ENCODE measurements at regions not wholly inside any gene's neighbourhood (a gene's known extent, or its start where the extent isn't known, plus 50 kb on each side); places are given as distances from the start of the nearest gene placed in this dataset.

GRCh38 chr2:155332016-155332415 is 633.5 kb downstream of the KCNJ3 start:
- DNase-seq: no peak
- no peak overlapping the region for H3K27ac Mint-ChIP-seq
- H3K9me3 Mint-ChIP-seq: peaks cover 0 to 7% (median 3%) of the 10 kb centered on the region in 7 donors
- H3K4me1 Mint-ChIP-seq: no peaks in the 10 kb centered on the region
- no peaks in the 10 kb centered on the region for H3K36me3 Mint-ChIP-seq
- H3K4me3 Mint-ChIP-seq: no peak overlapping the region
- no peaks in the 10 kb centered on the region for H3K27me3 Mint-ChIP-seq
- no peak for ATAC-seq (ENCODE audit: low read depth in 2 of 2)

- Mint-ChIP-seq H3K4me1 (no peaks in the 10 kb centered on the region), H3K27ac (no peak overlapping the region), H3K36me3 (no peaks in the 10 kb centered on the region), H3K4me3 (no peak overlapping the region), H3K27me3 (no peaks in the 10 kb centered on the region), H3K9me3 (no peaks in the 10 kb centered on the region)
- DNase-seq (no peak), ATAC-seq (ENCODE audit: low read depth in 2 of 2) (no peak)
These were observed 621.7 kb downstream of the KCNJ3 start for GRCh38 chr2:155320236-155320635.

GRCh38 chr2:155318710-155319109 is 620.2 kb downstream of the KCNJ3 start:
- ATAC-seq (ENCODE audit: low read depth in 2 of 2): no peak
- H3K27me3 Mint-ChIP-seq: no peaks in the 10 kb centered on the region
- H3K9me3 Mint-ChIP-seq: no peaks in the 10 kb centered on the region
- H3K4me3 Mint-ChIP-seq: no peak overlapping the region
- H3K4me1 Mint-ChIP-seq: no peaks in the 10 kb centered on the region
- DNase-seq: no peak
- no peak overlapping the region for H3K27ac Mint-ChIP-seq
- no peaks in the 10 kb centered on the region for H3K36me3 Mint-ChIP-seq

- Mint-ChIP-seq H3K4me3 (no peak overlapping the region), H3K27ac (no peak overlapping the region), H3K9me3 (no peaks in the 10 kb centered on the region), H3K36me3 (no peaks in the 10 kb centered on the region), H3K4me1 (no peaks in the 10 kb centered on the region), H3K27me3 (no peaks in the 10 kb centered on the region)
- ATAC-seq (ENCODE audit: low read depth in 2 of 2) (no peak), DNase-seq (no peak)
These were observed 617.3 kb downstream of the KCNJ3 start for GRCh38 chr2:155315768-155316167.

- H3K4me3 Mint-ChIP-seq: no peak overlapping the region
- no peak overlapping the region for H3K27ac Mint-ChIP-seq
- H3K9me3 Mint-ChIP-seq: no peaks in the 10 kb centered on the region
These were observed 612.1 kb downstream of the KCNJ3 start for GRCh38 chr2:155310589-155310988.

GRCh38 chr2:155309483-155309882 is 611.0 kb downstream of the KCNJ3 start:
- no peak overlapping the region for H3K27ac Mint-ChIP-seq
- H3K9me3 Mint-ChIP-seq: no peaks in the 10 kb centered on the region
- no peaks in the 10 kb centered on the region for H3K36me3 Mint-ChIP-seq
- H3K4me1 Mint-ChIP-seq: no peaks in the 10 kb centered on the region
- H3K4me3 Mint-ChIP-seq: no peak overlapping the region
- ATAC-seq (ENCODE audit: low read depth in 2 of 2) (no peak), DNase-seq (no peak)
- no peaks in the 10 kb centered on the region for H3K27me3 Mint-ChIP-seq

More at GRCh38 chr2:155310589-155310988, 612.1 kb downstream of the KCNJ3 start:
- ATAC-seq (ENCODE audit: low read depth in 2 of 2): no peak
- no peaks in the 10 kb centered on the region for H3K36me3 Mint-ChIP-seq
- no peak for DNase-seq
- no peaks in the 10 kb centered on the region for H3K27me3 Mint-ChIP-seq
- no peaks in the 10 kb centered on the region for H3K4me1 Mint-ChIP-seq

GRCh38 chr2:155308367-155309009 is 610.0 kb downstream of the KCNJ3 start:
- Mint-ChIP-seq H3K4me1 (no peaks in the 10 kb centered on the region), H3K27ac (no peak overlapping the region), H3K4me3 (no peak overlapping the region), H3K36me3 (no peaks in the 10 kb centered on the region), H3K9me3 (no peaks in the 10 kb centered on the region), H3K27me3 (no peaks in the 10 kb centered on the region)
- DNase-seq: no peak
- no peak for ATAC-seq (ENCODE audit: low read depth in 2 of 2)

GRCh38 chr2:155301221-155301620 is 602.7 kb downstream of the KCNJ3 start:
- Mint-ChIP-seq H3K9me3 (peaks cover 0 to 1% (median 0%) of the 10 kb centered on the region in 7 donors), H3K4me3 (no peak overlapping the region)
- no peak for ATAC-seq (ENCODE audit: low read depth in 2 of 2)

GRCh38 chr2:155298001-155298400 is 599.5 kb downstream of the KCNJ3 start:
- H3K9me3 Mint-ChIP-seq: peaks cover 0 to 2% (median 0%) of the 10 kb centered on the region in 7 donors
- DNase-seq (no peak), ATAC-seq (ENCODE audit: low read depth in 2 of 2) (no peak)
- H3K36me3 Mint-ChIP-seq: no peaks in the 10 kb centered on the region
- H3K4me1 Mint-ChIP-seq: no peaks in the 10 kb centered on the region
- H3K27ac Mint-ChIP-seq: no peak overlapping the region
- no peak overlapping the region for H3K4me3 Mint-ChIP-seq
- no peaks in the 10 kb centered on the region for H3K27me3 Mint-ChIP-seq

More at GRCh38 chr2:155301221-155301620, 602.7 kb downstream of the KCNJ3 start:
- H3K27ac Mint-ChIP-seq: no peak overlapping the region
- H3K27me3 Mint-ChIP-seq: no peaks in the 10 kb centered on the region
- H3K36me3 Mint-ChIP-seq: no peaks in the 10 kb centered on the region
- no peak for DNase-seq
- H3K4me1 Mint-ChIP-seq: no peaks in the 10 kb centered on the region

GRCh38 chr2:155294358-155294757 is 595.9 kb downstream of the KCNJ3 start:
- Mint-ChIP-seq H3K4me3 (no peak overlapping the region), H3K4me1 (no peaks in the 10 kb centered on the region), H3K9me3 (peaks cover 0 to 12% (median 0%) of the 10 kb centered on the region in 7 donors), H3K36me3 (no peaks in the 10 kb centered on the region), H3K27me3 (no peaks in the 10 kb centered on the region), H3K27ac (no peak overlapping the region)
- no peak for ATAC-seq (ENCODE audit: low read depth in 2 of 2)
- DNase-seq: no peak

- no peak overlapping the region for H3K4me3 Mint-ChIP-seq
- ATAC-seq (ENCODE audit: low read depth in 2 of 2) (no peak), DNase-seq (no peak)
- H3K36me3 Mint-ChIP-seq: no peaks in the 10 kb centered on the region
- no peaks in the 10 kb centered on the region for H3K27me3 Mint-ChIP-seq
- no peaks in the 10 kb centered on the region for H3K4me1 Mint-ChIP-seq
- H3K27ac Mint-ChIP-seq: no peak overlapping the region
- H3K9me3 Mint-ChIP-seq: peaks cover 0 to 5% (median 0%) of the 10 kb centered on the region in 7 donors
These were observed 583.4 kb downstream of the KCNJ3 start for GRCh38 chr2:155281907-155282306.

GRCh38 chr2:155273323-155273722 is 574.8 kb downstream of the KCNJ3 start:
- Mint-ChIP-seq H3K27me3 (no peaks in the 10 kb centered on the region), H3K27ac (peak overlapping the region in 1 of 6 donors; percentile 55), H3K36me3 (no peaks in the 10 kb centered on the region), H3K4me1 (no peaks in the 10 kb centered on the region), H3K4me3 (no peak overlapping the region), H3K9me3 (peaks cover 0 to 6% (median 3%) of the 10 kb centered on the region in 7 donors)
- ATAC-seq (ENCODE audit: low read depth in 2 of 2) (no peak), DNase-seq (no peak)

GRCh38 chr2:155266583-155266982 is 568.1 kb downstream of the KCNJ3 start:
- H3K4me1 Mint-ChIP-seq: no peaks in the 10 kb centered on the region
- H3K27ac Mint-ChIP-seq: no peak overlapping the region
- no peaks in the 10 kb centered on the region for H3K36me3 Mint-ChIP-seq
- H3K4me3 Mint-ChIP-seq: no peak overlapping the region
- DNase-seq (no peak), ATAC-seq (ENCODE audit: low read depth in 2 of 2) (no peak)
- peaks cover 0 to 5% (median 4%) of the 10 kb centered on the region in 7 donors for H3K9me3 Mint-ChIP-seq
- H3K27me3 Mint-ChIP-seq: no peaks in the 10 kb centered on the region

GRCh38 chr2:155266109-155266508 is 567.6 kb downstream of the KCNJ3 start:
- H3K27ac Mint-ChIP-seq: no peak overlapping the region
- no peaks in the 10 kb centered on the region for H3K27me3 Mint-ChIP-seq

GRCh38 chr2:155256803-155257202 is 558.3 kb downstream of the KCNJ3 start:
- DNase-seq (no peak), ATAC-seq (ENCODE audit: low read depth in 2 of 2) (no peak)
- no peak overlapping the region for H3K27ac Mint-ChIP-seq
- H3K9me3 Mint-ChIP-seq: peaks cover 0 to 1% (median 0%) of the 10 kb centered on the region in 7 donors
- H3K4me1 Mint-ChIP-seq: no peaks in the 10 kb centered on the region
- no peaks in the 10 kb centered on the region for H3K36me3 Mint-ChIP-seq
- H3K4me3 Mint-ChIP-seq: no peak overlapping the region
- H3K27me3 Mint-ChIP-seq: no peaks in the 10 kb centered on the region

More at GRCh38 chr2:155266109-155266508, 567.6 kb downstream of the KCNJ3 start:
- ATAC-seq (ENCODE audit: low read depth in 2 of 2): no peak
- no peak for DNase-seq
- Mint-ChIP-seq H3K9me3 (peaks cover 0 to 5% (median 4%) of the 10 kb centered on the region in 7 donors), H3K36me3 (no peaks in the 10 kb centered on the region), H3K4me3 (no peak overlapping the region), H3K4me1 (no peaks in the 10 kb centered on the region)

All from naive B cell (primary cell).